ENCODE measurements at regions not wholly inside any gene's neighbourhood (a gene's known extent, or its start where the extent isn't known, plus 50 kb on each side); places are given as distances from the start of the nearest gene placed in this dataset.

DNA sequence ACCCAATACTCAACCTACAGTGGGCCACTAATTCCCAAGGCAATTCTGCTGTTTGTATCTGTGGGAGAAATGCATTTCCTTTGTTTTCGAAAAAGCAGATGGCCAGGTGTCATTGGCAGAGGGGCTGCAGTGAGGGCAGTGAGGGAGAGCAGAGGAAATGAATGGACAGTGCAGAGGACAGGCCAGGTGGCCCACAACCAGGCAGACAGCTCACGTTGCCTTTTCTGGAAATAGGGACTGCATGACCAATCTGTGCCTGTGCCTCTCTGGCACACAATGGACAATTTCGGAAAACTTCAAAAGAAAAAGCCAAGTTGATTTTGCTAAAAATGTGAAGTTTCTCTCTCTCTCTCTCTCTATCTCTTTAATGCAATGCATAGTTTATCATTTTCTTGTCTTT is 52.6 kb upstream of the ETS2 start:
- no peak overlapping the region for H3K27ac ChIP-seq (ENCODE audit: low read length)

DNA sequence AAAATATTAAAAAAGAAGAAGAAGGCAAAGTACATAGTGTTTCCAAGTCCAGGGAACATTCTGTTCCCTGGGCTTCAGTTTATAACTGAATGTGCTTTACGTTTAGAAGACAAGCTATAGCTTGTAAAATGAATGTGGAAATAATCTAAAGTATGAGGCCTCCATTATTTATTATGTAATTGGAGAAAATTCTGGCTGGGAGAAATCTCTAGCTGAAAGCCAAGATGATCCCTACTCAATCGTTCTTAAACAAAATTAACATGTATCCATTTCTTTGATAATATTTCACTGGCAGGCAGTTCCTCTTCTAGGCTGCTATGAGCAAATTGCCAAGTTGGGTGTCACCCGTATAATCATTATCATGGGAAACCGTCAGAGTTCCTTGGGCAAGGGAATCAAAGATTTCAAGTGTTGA is 52.2 kb upstream of the ETS2 start:
- Histone ChIP-seq H3K27ac (ENCODE audit: low read length) (no peak overlapping the region), H3K79me2 (ENCODE audit: low read length) (no peaks in the 10 kb centered on the region), H2AFZ (ENCODE audit: low read length) (no peak overlapping the region), H4K20me1 (ENCODE audit: insufficient read depth, low read length) (no peaks in the 10 kb centered on the region), H3K4me1 (ENCODE audit: low read length) (no peaks in the 10 kb centered on the region), H3K27me3 (replicated peaks; ENCODE audit: insufficient read depth, low read length) (peaks cover 78% of the 10 kb centered on the region), H3K36me3 (replicated peaks; ENCODE audit: insufficient read depth, low read length) (no peaks in the 10 kb centered on the region), H3K9me2 (replicated peaks; ENCODE audit: insufficient read depth, low read length) (no peaks in the 10 kb centered on the region), H3K4me2 (ENCODE audit: low read depth, low read length) (no peak overlapping the region), H3K4me3 (ENCODE audit: low read length) (no peak overlapping the region), H3F3A (ENCODE audit: insufficient read depth, low read length) (no peaks in the 10 kb centered on the region), H3K9ac (ENCODE audit: low read length) (no peak overlapping the region), H3K9me3 (replicated peaks; ENCODE audit: insufficient read depth, low read length) (no peaks in the 10 kb centered on the region)
- no peak for DNase-seq
- TF ChIP-seq EZH2 (optimal IDR thresholded peaks at IDR 0.05; ENCODE audit: low read depth, low read length) (no peak), EZH2phosphoT487 (IDR thresholded peaks at IDR 0.05; ENCODE audit: low read length) (no peak)
- TF ChIP-seq, protein P1, sequence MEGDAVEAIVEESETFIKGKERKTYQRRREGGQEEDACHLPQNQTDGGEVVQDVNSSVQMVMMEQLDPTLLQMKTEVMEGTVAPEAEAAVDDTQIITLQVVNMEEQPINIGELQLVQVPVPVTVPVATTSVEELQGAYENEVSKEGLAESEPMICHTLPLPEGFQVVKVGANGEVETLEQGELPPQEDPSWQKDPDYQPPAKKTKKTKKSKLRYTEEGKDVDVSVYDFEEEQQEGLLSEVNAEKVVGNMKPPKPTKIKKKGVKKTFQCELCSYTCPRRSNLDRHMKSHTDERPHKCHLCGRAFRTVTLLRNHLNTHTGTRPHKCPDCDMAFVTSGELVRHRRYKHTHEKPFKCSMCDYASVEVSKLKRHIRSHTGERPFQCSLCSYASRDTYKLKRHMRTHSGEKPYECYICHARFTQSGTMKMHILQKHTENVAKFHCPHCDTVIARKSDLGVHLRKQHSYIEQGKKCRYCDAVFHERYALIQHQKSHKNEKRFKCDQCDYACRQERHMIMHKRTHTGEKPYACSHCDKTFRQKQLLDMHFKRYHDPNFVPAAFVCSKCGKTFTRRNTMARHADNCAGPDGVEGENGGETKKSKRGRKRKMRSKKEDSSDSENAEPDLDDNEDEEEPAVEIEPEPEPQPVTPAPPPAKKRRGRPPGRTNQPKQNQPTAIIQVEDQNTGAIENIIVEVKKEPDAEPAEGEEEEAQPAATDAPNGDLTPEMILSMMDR (IDR thresholded peaks at IDR 0.05; ENCODE audit: low read length), result no peak

More for the DNA sequence above, 52.6 kb upstream of the ETS2 start:
- H3K9me3 ChIP-seq (replicated peaks; ENCODE audit: insufficient read depth, low read length), result no peaks in the 10 kb centered on the region
- H3K9ac ChIP-seq (ENCODE audit: low read length), result no peak overlapping the region
- H2AFZ ChIP-seq (ENCODE audit: low read length), result no peak overlapping the region
- no peaks in the 10 kb centered on the region for H3K4me1 ChIP-seq (ENCODE audit: low read length)
- H3K79me2 ChIP-seq (ENCODE audit: low read length), result no peaks in the 10 kb centered on the region
- no peak overlapping the region for H3K4me3 ChIP-seq (ENCODE audit: low read length)
- no peak overlapping the region for H3K4me2 ChIP-seq (ENCODE audit: low read depth, low read length)
- TF ChIP-seq, protein P1 (IDR thresholded peaks at IDR 0.05; ENCODE audit: low read length), result no peak
- TF ChIP-seq EZH2 (optimal IDR thresholded peaks at IDR 0.05; ENCODE audit: low read depth, low read length) (no peak), EZH2phosphoT487 (IDR thresholded peaks at IDR 0.05; ENCODE audit: low read length) (no peak)
- no peaks in the 10 kb centered on the region for H3K36me3 ChIP-seq (replicated peaks; ENCODE audit: insufficient read depth, low read length)
- H4K20me1 ChIP-seq (ENCODE audit: insufficient read depth, low read length), result no peaks in the 10 kb centered on the region
- H3K27me3 ChIP-seq (replicated peaks; ENCODE audit: insufficient read depth, low read length), result peaks cover 74% of the 10 kb centered on the region
- no peak for DNase-seq
- H3K9me2 ChIP-seq (replicated peaks; ENCODE audit: insufficient read depth, low read length), result no peaks in the 10 kb centered on the region
- no peaks in the 10 kb centered on the region for H3F3A ChIP-seq (ENCODE audit: insufficient read depth, low read length)

Measured in MM.1S (cell line).